Bronchial epithelial cell (primary cell): ENCODE measurements at regions not wholly inside any gene's neighbourhood (a gene's known extent, or its start where the extent isn't known, plus 50 kb on each side); places are given as distances from the start of the nearest gene placed in this dataset.

Experiments
- DNase-seq: peaks from one replicate; pipeline ENCODE4 v3.0.0-alpha.2; 2010; ENCODE audit warnings: low read depth
- FAIRE-seq: peaks from 2 replicates; lab custom pipeline; 2011; peaks lifted over from hg19 to GRCh38; lab: Jason Lieb, UNC
- H3K27me3 ChIP-seq: 2 replicates; pipeline ENCODE4 v1.5.1; 2011; ENCODE audit warnings: low read length; ENCODE audit not compliant: control insufficient read depth, insufficient read depth
- H3K36me3 ChIP-seq: 2 replicates; pipeline ENCODE4 v1.5.1; 2011; ENCODE audit warnings: low read length; ENCODE audit not compliant: control insufficient read depth, insufficient read depth
- H3K4me3 ChIP-seq: 2 replicates; pipeline ENCODE4 v1.5.1; 2011; ENCODE audit warnings: mild to moderate bottlenecking, low read depth, low read length, control low read depth
- CTCF ChIP-seq: IDR thresholded peaks from 2 replicates; pipeline ENCODE4 v1.5.1; 2011; ENCODE audit warnings: mild to moderate bottlenecking, moderate library complexity, low read length, control low read depth, inconsistent platforms; ENCODE audit not compliant: insufficient read depth, severe bottlenecking

- Histone ChIP-seq H3K27me3 (no peaks in the 10 kb centered on the region), H3K36me3 (no peaks in the 10 kb centered on the region), H3K4me3 (no peak overlapping the region)
- DNase-seq (no peak), FAIRE-seq (no peak)
- TF ChIP-seq CTCF, result no peak
Observed at GRCh38 chr2:192381082-192381481, 186.3 kb upstream of the TMEFF2 start.

DNA sequence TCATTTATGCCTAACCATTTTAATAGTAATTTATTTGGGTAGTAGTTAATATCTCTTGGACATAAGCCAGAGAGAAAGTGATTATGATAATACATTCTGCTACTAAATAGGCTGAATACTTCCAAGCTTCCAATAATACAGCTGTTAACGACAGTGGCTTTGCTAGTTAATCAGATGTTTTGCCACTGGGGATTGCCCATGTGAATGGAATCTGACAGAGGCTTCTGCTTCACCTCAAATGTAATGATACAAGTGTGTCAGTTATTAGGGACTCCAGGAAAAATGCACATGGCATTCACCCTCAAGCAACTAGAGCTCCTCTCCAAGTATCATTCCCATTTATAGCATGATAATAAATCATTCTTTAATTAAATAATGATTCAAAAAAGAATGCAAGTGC, 185.0 kb upstream of the TMEFF2 start:
- DNase-seq (no peak), FAIRE-seq (no peak)
- Histone ChIP-seq H3K36me3 (no peaks in the 10 kb centered on the region), H3K27me3 (no peaks in the 10 kb centered on the region), H3K4me3 (no peak overlapping the region)
- TF ChIP-seq CTCF, result no peak

DNA sequence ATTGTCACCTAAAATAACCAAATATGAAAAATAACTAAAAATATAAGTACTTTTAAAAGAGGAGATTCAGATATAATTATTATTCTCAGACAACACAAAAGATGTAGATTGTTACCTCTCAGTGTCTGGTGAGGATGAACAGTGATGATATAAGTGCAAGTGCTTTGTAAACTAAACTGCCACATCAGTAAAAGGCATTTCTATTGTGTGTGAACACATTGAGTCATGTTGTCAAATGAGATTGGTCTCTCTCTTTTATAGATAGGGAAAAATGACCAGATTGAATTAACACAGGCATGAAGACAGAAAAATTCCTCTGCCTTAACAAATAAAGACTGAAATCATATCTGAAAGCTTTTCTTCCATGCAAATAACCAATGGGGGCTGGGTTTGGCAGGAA, 182.4 kb upstream of the TMEFF2 start:
- no peak for TF ChIP-seq CTCF
- H3K36me3 ChIP-seq, result no peaks in the 10 kb centered on the region
- no peaks in the 10 kb centered on the region for H3K27me3 ChIP-seq
- H3K4me3 ChIP-seq, result no peak overlapping the region
- no peak for FAIRE-seq
- DNase-seq, result no peak

GRCh38 chr2:192373754-192374153, 179.0 kb upstream of the TMEFF2 start:
- no peak for DNase-seq
- no peak for TF ChIP-seq CTCF
- H3K36me3 ChIP-seq, result no peaks in the 10 kb centered on the region
- FAIRE-seq, result no peak
- H3K27me3 ChIP-seq, result no peaks in the 10 kb centered on the region
- no peak overlapping the region for H3K4me3 ChIP-seq

DNA sequence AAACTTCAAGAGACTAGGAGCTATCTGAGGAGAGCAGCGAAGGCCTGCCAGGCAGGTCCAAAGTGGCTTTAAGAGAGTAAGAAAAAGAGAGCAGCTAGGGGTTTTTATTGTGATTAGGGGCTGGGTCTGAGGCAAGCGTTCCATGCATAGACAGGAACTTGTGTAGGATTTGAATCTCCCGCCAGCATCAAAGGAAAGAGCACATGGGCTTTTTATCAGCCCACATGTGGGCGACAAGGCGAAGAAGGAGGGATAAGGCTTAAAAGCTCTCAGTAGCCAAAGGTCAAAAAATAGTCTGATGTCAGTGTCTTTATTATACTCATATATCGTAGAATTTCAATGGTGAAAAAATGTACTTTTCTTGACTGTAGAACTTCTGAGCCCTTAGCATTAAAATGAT, 178.5 kb upstream of the TMEFF2 start:
- TF ChIP-seq CTCF, result no peak
- no peak overlapping the region for H3K4me3 ChIP-seq
- no peaks in the 10 kb centered on the region for H3K36me3 ChIP-seq
- no peak for DNase-seq
- H3K27me3 ChIP-seq, result no peaks in the 10 kb centered on the region
- FAIRE-seq, result no peak

GRCh38 chr2:192369969-192370368, 175.2 kb upstream of the TMEFF2 start:
- FAIRE-seq, result no peak
- Histone ChIP-seq H3K36me3 (no peaks in the 10 kb centered on the region), H3K4me3 (no peak overlapping the region), H3K27me3 (no peaks in the 10 kb centered on the region)
- DNase-seq, result no peak
- no peak for TF ChIP-seq CTCF
